GM23338 (cell line): ENCODE measurements at regions not wholly inside any gene's neighbourhood (a gene's known extent, or its start where the extent isn't known, plus 50 kb on each side); places are given as distances from the start of the nearest gene placed in this dataset.
"Not testable (repeated sequence)": the region's sequence is repeated elsewhere in the genome, so short reads cannot be mapped to it uniquely, and the experiment has no call there.

Experiments used
- CTCF ChIP-seq, 2 experiments: fragments of 200-600 bp in 1 of 2; sonication (generic) in 1 of 2; conservative IDR thresholded peaks; 2 replicates each; pipeline versions ENCODE4 v1.5.1 to v1.6.1; 2016 to 2017; ENCODE audit warnings: antibody characterized with exemption in 2 of 2, low read depth in 2 of 2, mild to moderate bottlenecking in 2 of 2, moderate library complexity in 1 of 2
- ETS1 ChIP-seq: IDR thresholded peaks from 2 replicates; pipeline ENCODE4 v1.6.1; 2016; ENCODE audit warnings: antibody characterized with exemption
- EZH2 ChIP-seq: fragments of 200-600 bp; sonication (generic); IDR thresholded peaks from one replicate; pipeline ENCODE4 v1.8.0; 2017; ENCODE audit warnings: antibody characterized with exemption, mild to moderate bottlenecking, low read depth; ENCODE audit not compliant: unreplicated experiment
- POLR2AphosphoS5 ChIP-seq: IDR thresholded peaks from 2 replicates; pipeline ENCODE4 v1.6.1; 2016; ENCODE audit warnings: antibody characterized with exemption, low read depth

- not testable (repeated sequence) for TF ChIP-seq CTCF (conservative IDR thresholded peaks at IDR 0.05; ENCODE audit: low read depth in 2 of 2); ETS1; POLR2AphosphoS5; EZH2
Measured at GRCh38 chr2:242049492-242049891, 180.0 kb downstream of the RTP5 start.
